Small intestine (tissue), 7 donors: ENCODE measurements at regions not wholly inside any gene's neighbourhood (a gene's known extent, or its start where the extent isn't known, plus 50 kb on each side); places are given as distances from the start of the nearest gene placed in this dataset.
"Not testable (repeated sequence)": the region's sequence is repeated elsewhere in the genome, so short reads cannot be mapped to it uniquely, and the experiment has no call there.

Experiments
- DNase-seq, 2 donors: peaks; one replicate each; pipeline versions ENCODE4 v3.0.0 to v3.0.0-alpha.2; 2013
- FAIRE-seq: peaks from 2 replicates; lab custom pipeline; 2012; peaks lifted over from hg19 to GRCh38; lab: Jason Lieb, UNC
- H3K27ac ChIP-seq, 3 donors: one replicate each; pipeline ENCODE4 v1.5.1; 2013; ENCODE audit warnings: low read length in 2 of 3, mild to moderate bottlenecking in 2 of 3, control low read depth in 1 of 3, inconsistent platforms in 1 of 3, low read depth in 1 of 3, moderate library complexity in 1 of 3
- H3K27me3 ChIP-seq, 3 donors: one replicate each; pipeline ENCODE4 v1.6.1; 2013; ENCODE audit warnings: low read length in 3 of 3, inconsistent platforms in 1 of 3; ENCODE audit not compliant: control insufficient read depth in 3 of 3, insufficient read depth in 3 of 3
- H3K36me3 ChIP-seq, 3 donors: one replicate each; pipeline ENCODE4 v1.6.1; 2013; ENCODE audit warnings: low read length in 3 of 3, inconsistent platforms in 1 of 3, low read depth in 1 of 3, mild to moderate bottlenecking in 1 of 3, moderate library complexity in 1 of 3; ENCODE audit not compliant: control insufficient read depth in 3 of 3, insufficient read depth in 2 of 3
- H3K4me1 ChIP-seq, 3 donors: one replicate each; pipeline ENCODE4 v1.6.1; 2013; ENCODE audit warnings: low read length in 2 of 3, inconsistent platforms in 1 of 3, low read depth in 1 of 3, mild to moderate bottlenecking in 1 of 3, moderate library complexity in 1 of 3; ENCODE audit not compliant: control insufficient read depth in 3 of 3, insufficient read depth in 2 of 3
- H3K4me3 ChIP-seq, 3 donors: one replicate each; pipeline ENCODE4 v1.5.1; 2013; ENCODE audit warnings: low read length in 3 of 3, control low read depth in 1 of 3, inconsistent platforms in 1 of 3, low read depth in 1 of 3, mild to moderate bottlenecking in 1 of 3, moderate library complexity in 1 of 3
- H3K9me3 ChIP-seq, 2 donors: one replicate each; pipeline ENCODE4 v1.6.1; 2013; ENCODE audit warnings: low read depth in 1 of 2, low read length in 1 of 2; ENCODE audit not compliant: control insufficient read depth in 2 of 2, insufficient read depth in 1 of 2
- WGBS, 3 donors: extraction: QIAGEN DNeasy Blood & Tissue Kit; methylation state at CpG; one replicate each; pipeline ENCODE4 v1.1.7; 2013; 5-methylcytosine and 5-hydroxymethylcytosine counted together
- donor health status: healthy with polysubstance abuse.
- donor health status: control.
- donor health status: control.
- donor health status: Bipolar disorder and iron deficiency.
- donor health status: healthy.

DNA sequence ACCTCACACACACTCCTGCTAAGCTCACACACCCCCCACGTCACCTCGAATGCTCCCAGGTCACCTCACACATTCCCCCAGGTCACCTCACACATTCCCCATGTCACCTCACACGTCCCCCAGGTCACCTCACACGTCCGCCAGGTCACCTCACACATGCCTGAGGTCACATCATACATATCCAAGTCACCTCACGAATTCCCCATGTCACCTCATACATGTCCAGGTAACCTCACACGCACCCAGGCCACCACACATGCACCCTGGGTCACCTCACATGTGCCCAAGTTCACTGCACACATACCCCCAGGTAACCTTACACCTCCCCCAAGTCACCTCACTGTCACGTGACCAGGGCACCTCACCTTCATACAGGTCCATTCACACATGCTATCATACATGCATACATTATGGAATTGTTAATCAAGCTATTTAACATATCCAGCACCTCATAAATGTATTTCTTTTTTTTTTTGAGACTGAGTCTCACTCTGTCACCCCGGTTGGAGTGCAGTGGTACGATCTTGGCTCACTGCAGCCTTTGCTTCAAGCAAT lies 640.3 kb downstream of the TMEM121 start:
- DNase-seq (no peak), FAIRE-seq (no peak)
- Histone ChIP-seq H3K27me3 (peaks cover 0 to 2% (median 0%) of the 10 kb centered on the region in 3 donors), H3K36me3 (no peaks in the 10 kb centered on the region), H3K9me3 (peaks cover 0 to 25% of the 10 kb centered on the region in 2 donors), H3K27ac (no peak overlapping the region), H3K4me3 (no peak overlapping the region), H3K4me1 (no peaks in the 10 kb centered on the region)
- 50 to 53% (median 53%) methylated on average over 10 of the region's 10 CpGs for WGBS, 3 donors

DNA sequence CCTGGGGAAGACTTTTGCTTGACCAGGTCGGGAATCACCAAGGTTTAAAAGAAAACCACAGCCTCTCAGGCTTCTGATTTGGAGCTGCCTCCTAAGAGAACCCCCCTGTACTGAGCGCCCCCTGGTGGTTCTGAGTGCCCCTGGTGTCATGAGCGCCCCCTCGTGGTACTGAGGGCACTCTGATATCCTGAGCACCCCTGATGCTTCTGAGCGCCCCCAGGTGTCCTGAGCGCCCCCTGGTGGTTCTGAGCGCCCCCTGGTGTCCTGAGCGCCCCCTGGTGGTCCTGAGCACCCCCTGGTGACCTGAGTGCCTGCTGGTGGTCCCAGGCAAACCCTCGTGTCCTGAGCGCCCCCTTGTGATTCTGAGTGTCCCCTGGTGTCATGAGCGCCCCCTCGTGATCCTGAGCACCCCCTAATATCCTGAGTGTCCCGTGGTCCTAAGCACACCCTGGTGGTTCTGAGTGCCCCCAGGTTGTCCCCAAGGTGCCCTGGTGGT lies 643.8 kb downstream of the TMEM121 start:
- 55 to 67% (median 58%) methylated on average over 9 to 13 of the region's 13 CpGs for WGBS, 3 donors
- H3K36me3 ChIP-seq, result not testable (repeated sequence)

DNA sequence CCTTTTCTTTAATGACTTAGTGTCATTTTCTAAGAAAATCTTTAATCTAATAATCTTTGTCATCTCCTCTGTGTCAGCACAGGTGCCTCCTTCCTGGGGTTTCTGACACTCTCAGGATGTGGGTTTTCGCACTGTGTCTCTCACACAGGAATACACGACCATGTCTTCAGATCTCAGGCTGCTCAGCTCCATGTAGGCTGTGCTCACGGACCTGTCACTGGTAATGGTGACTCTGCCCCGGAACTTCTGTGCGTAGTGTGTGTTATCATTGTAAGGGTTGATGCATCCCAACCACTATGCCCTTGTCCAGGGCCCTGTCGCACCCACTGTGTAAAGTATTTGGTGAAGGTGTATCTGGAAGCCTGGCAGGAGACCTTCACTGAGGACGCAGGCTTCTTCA lies 647.8 kb downstream of the TMEM121 start:
- peak in 1 of 2 donors; percentile 65 for DNase-seq
- Histone ChIP-seq H3K4me1 (no peaks in the 10 kb centered on the region), H3K9me3 (peaks cover 0 to 14% of the 10 kb centered on the region in 2 donors), H3K36me3 (no peaks in the 10 kb centered on the region), H3K27ac (peak overlapping the region in 2 of 3 donors; percentile 71 to 83), H3K4me3 (no peak overlapping the region), H3K27me3 (no peaks in the 10 kb centered on the region)
- FAIRE-seq, result no peak
- WGBS, 3 donors, result 41 to 49% (median 42%) methylated on average over 7 of the region's 7 CpGs

More for the DNA sequence above, 643.8 kb downstream of the TMEM121 start:
- H3K27ac ChIP-seq, result peak overlapping the region in 1 of 3 donors; percentile 20
- not testable (repeated sequence) for DNase-seq, FAIRE-seq, H3K27me3 ChIP-seq, H3K4me3 ChIP-seq, H3K4me1 ChIP-seq
- peaks cover 0 to 24% of the 10 kb centered on the region in 2 donors for H3K9me3 ChIP-seq

DNA sequence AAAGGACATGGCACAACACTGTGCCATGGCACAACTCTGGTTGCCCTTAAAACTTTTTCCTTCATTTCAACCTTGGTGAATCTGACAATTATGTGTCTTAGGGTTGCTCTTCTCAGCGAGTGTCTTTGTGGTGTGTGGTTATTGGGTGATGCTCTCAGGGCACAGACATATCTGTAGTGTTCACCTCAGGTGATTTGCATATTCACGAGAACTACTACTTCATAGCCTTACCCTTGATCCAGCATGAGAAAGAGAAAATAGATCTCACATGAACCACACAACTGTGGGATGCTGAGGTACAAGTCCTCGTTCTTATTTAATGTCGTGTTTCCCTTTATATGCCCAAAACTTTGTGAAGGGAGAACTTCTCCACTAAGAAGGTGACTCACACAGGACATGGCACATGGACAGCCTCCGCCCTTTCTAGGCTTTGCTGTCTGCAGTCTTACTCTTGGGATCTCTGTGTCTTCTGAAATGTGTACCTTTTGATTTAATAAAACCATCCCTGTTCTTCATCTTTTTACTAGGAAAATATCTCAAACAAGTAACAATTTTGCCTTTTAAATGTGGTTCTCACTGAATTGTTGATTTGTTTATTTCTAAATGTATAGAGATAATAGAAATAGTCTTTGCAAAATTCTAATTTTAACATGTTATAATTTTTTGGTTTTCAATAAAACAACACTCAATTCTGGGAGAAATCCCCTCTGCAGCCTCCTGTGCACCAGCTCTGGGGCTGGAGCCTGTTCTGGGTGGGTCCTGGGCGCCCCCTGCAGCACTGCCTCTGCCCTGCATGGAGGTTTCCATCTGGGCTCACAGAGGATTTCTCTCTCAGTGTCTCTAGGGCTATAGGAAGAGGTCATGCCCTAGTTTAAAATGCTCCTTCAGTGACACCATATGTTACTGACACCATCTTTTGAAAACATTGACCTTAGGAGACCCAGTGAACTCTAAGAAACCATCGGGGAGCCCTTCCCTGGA lies 651.2 kb downstream of the TMEM121 start:
- peak in 1 of 2 donors; percentile 58 for DNase-seq
- not testable (repeated sequence) for H3K4me3 ChIP-seq, H3K36me3 ChIP-seq, H3K4me1 ChIP-seq, H3K27me3 ChIP-seq, FAIRE-seq
- 33 to 40% (median 36%) methylated on average over 7 of the region's 7 CpGs for WGBS, 3 donors
- H3K9me3 ChIP-seq, result peaks cover 0 to 12% of the 10 kb centered on the region in 2 donors
- H3K27ac ChIP-seq, result peak overlapping the region in 1 of 3 donors; percentile 36

DNA sequence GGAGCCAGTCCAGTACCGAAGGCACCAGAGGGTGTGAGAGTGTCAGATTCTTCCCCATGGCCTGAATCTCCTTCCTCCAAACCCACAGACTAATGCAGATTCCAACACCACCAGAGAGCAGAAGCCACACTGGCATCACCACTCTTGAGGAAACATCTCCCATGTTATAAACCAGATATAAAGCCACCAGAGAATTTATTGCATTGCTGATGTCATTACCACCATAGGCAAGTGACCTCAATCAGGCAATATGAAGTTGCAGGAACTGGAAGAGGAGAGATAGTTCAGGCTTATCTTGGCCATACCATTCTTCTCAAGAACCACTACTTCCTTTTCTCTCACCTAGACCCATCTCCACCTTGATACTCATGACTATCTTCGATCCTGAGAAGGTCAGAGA lies 653.4 kb downstream of the TMEM121 start:
- Histone ChIP-seq H3K4me1 (no peaks in the 10 kb centered on the region), H3K36me3 (no peaks in the 10 kb centered on the region), H3K27ac (no peak overlapping the region), H3K4me3 (no peak overlapping the region), H3K27me3 (no peaks in the 10 kb centered on the region), H3K9me3 (peaks cover 0 to 10% of the 10 kb centered on the region in 2 donors)
- WGBS, 3 donors, result 45 to 50% (median 46%) methylated on average over 2 of the region's 2 CpGs
- FAIRE-seq, result no peak
- DNase-seq, result no peak

DNA sequence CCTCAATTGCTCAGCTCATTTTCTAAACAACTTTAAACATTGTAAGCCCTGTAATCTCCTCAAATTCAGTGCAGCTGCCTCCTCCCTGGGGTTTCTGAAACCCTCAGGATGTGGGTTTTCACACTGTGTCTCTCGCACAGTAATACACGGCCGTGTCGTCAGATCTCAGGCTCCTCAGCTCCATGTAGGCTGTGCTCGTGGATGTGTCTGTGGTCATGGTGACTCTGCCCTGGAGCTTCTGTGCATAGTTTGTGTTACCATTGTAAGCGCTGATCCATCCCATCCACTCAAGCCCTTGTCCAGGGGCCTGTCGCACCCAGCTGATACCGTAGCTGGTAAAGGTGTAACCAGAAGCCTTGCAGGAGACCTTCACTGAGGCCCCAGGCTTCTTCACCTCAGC lies 658.4 kb downstream of the TMEM121 start:
- not testable (repeated sequence) for FAIRE-seq, H3K4me3 ChIP-seq, H3K4me1 ChIP-seq, H3K36me3 ChIP-seq, H3K27me3 ChIP-seq
- Histone ChIP-seq H3K27ac (peak overlapping the region in 1 of 3 donors; percentile 61), H3K9me3 (peaks cover 0 to 10% of the 10 kb centered on the region in 2 donors)
- DNase-seq, result peak in 1 of 2 donors; percentile 61
- WGBS, 3 donors, result 52 to 71% (median 61%) methylated on average over 8 of the region's 8 CpGs

DNA sequence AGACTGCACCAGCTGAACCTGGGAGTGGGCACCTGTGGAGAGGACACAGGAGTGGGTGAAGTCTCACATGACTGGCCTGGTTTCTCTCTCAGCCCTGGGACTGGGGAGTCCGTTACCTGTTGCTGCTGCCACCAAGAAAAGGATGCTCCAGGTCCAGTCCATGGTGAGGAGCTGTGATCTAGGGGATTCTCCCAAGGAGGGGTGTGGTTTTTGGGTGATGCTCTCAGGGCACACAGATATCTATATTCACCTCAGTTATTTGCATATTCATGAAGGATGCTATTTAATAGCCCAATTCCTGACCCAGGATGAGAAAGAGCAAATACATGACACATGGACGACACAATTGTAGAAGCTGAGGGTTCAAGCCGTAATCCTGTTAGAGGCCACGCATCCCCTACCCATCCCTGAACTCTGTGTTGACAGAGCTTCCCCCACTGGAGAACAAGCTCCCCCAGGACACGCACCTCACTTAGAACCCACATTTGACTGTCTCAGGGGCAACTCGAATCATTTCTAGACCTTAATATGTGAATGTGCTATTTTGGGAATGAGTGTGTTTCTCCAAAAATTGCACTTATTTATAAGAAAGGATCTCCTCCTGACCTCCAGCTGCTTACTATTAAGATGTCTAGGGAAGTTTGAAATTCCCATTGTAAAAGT lies 658.9 kb downstream of the TMEM121 start:
- not testable (repeated sequence) for H3K4me1 ChIP-seq, H3K36me3 ChIP-seq, DNase-seq, H3K4me3 ChIP-seq, H3K27me3 ChIP-seq, FAIRE-seq
- peaks cover 0 to 10% of the 10 kb centered on the region in 2 donors for H3K9me3 ChIP-seq
- H3K27ac ChIP-seq, result peak overlapping the region in 1 of 3 donors; percentile 61
- WGBS, 3 donors, result 59 to 72% (median 69%) methylated on average over 6 of the region's 6 CpGs

DNA sequence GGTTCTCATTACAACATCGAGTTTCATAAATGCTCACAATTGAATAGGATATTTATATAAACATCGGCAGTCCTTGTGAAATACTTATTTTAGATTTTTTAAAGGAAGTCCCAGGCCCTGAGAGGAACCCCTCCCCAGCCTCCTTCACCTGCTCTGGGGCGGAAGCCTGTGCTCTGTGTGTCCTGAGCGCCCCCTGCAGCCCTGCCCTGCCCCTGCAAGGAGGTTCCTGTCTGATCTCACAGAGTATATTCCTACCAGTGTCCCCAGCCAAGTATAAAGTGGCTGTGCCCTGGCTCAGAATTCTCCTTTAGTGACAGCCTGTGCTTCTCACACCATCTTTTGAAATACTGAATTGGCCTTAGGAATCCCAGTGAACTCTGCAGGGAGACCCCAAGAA lies 659.5 kb downstream of the TMEM121 start:
- Histone ChIP-seq H3K27me3 (no peaks in the 10 kb centered on the region), H3K4me3 (no peak overlapping the region), H3K27ac (no peak overlapping the region), H3K36me3 (no peaks in the 10 kb centered on the region), H3K4me1 (no peaks in the 10 kb centered on the region), H3K9me3 (peaks cover 0 to 10% of the 10 kb centered on the region in 2 donors)
- 28 to 31% (median 30%) methylated on average over 4 of the region's 4 CpGs for WGBS, 3 donors
- FAIRE-seq (no peak), DNase-seq (peak in 1 of 2 donors; percentile 33)
